ENCODE measurements at regions not wholly inside any gene's neighbourhood (a gene's known extent, or its start where the extent isn't known, plus 50 kb on each side); places are given as distances from the start of the nearest gene placed in this dataset.

- no peak overlapping the region for H3K4me2 ChIP-seq (ENCODE audit: low read length)
- H3K27me3 ChIP-seq (ENCODE audit: insufficient read depth, low read depth, low read length): no peaks in the 10 kb centered on the region
- H3K9me2 ChIP-seq (ENCODE audit: insufficient read depth, low read length): no peaks in the 10 kb centered on the region
- TF ChIP-seq POLR2AphosphoS5 (IDR thresholded peaks at IDR 0.05): no peak
- no peak for TF ChIP-seq EZH2 (IDR thresholded peaks at IDR 0.05; ENCODE audit: borderline replicate concordance, insufficient read depth, low read length, poor library complexity, severe bottlenecking)
- TF ChIP-seq RAD21 (conservative IDR thresholded peaks at IDR 0.05): no peak
- TF ChIP-seq TAF1 (IDR thresholded peaks at IDR 0.05; ENCODE audit: low read depth): no peak
- TF ChIP-seq EP300 (conservative IDR thresholded peaks at IDR 0.05; ENCODE audit: poor library complexity, severe bottlenecking): no peak
- no peak for TF ChIP-seq REST (IDR thresholded peaks at IDR 0.05; ENCODE audit: borderline replicate concordance)
- no peak for TF ChIP-seq CTCF (IDR thresholded peaks at IDR 0.05; ENCODE audit: poor library complexity, severe bottlenecking)
- no peak for TF ChIP-seq MXI1 (conservative IDR thresholded peaks at IDR 0.05; ENCODE audit: poor library complexity, severe bottlenecking)
- TF ChIP-seq SMC3 (conservative IDR thresholded peaks at IDR 0.05; ENCODE audit: poor library complexity): no peak
- H3K9ac ChIP-seq (ENCODE audit: low read length): no peak overlapping the region
- no peaks in the 10 kb centered on the region for H3K79me2 ChIP-seq (replicated peaks; ENCODE audit: insufficient read depth, low read length)
- no peaks in the 10 kb centered on the region for H3F3A ChIP-seq (ENCODE audit: insufficient read depth, low read length, poor library complexity, severe bottlenecking)
- H3K4me3 ChIP-seq (ENCODE audit: low read length): no peak overlapping the region
- no peaks in the 10 kb centered on the region for H4K20me1 ChIP-seq (ENCODE audit: insufficient read depth)
- H3K36me3 ChIP-seq (ENCODE audit: insufficient read depth, low read length): no peaks in the 10 kb centered on the region
- no peaks in the 10 kb centered on the region for H3K9me3 ChIP-seq (ENCODE audit: low read length)
- H2AFZ ChIP-seq (ENCODE audit: low read depth, low read length): no peak overlapping the region
- no peak overlapping the region for H3K27ac ChIP-seq (ENCODE audit: low read length)
These were observed 234.2 kb downstream of the CDH11 start for GRCh38 chr16:64887651-64888050.

- Histone ChIP-seq H3F3A (ENCODE audit: insufficient read depth, low read length, poor library complexity, severe bottlenecking) (no peaks in the 10 kb centered on the region), H3K27me3 (ENCODE audit: insufficient read depth, low read depth, low read length) (no peaks in the 10 kb centered on the region), H3K36me3 (ENCODE audit: insufficient read depth, low read length) (no peaks in the 10 kb centered on the region), H3K4me2 (ENCODE audit: low read length) (no peak overlapping the region), H2AFZ (ENCODE audit: low read depth, low read length) (no peak overlapping the region), H3K27ac (ENCODE audit: low read length) (no peak overlapping the region), H4K20me1 (ENCODE audit: insufficient read depth) (no peaks in the 10 kb centered on the region), H3K79me2 (replicated peaks; ENCODE audit: insufficient read depth, low read length) (no peaks in the 10 kb centered on the region), H3K9ac (ENCODE audit: low read length) (no peak overlapping the region), H3K9me2 (ENCODE audit: insufficient read depth, low read length) (no peaks in the 10 kb centered on the region), H3K4me3 (ENCODE audit: low read length) (no peak overlapping the region), H3K9me3 (ENCODE audit: low read length) (no peaks in the 10 kb centered on the region)
- no peak for TF ChIP-seq EP300 (conservative IDR thresholded peaks at IDR 0.05; ENCODE audit: poor library complexity, severe bottlenecking)
- no peak for TF ChIP-seq SMC3 (conservative IDR thresholded peaks at IDR 0.05; ENCODE audit: poor library complexity)
- no peak for TF ChIP-seq TAF1 (IDR thresholded peaks at IDR 0.05; ENCODE audit: low read depth)
- no peak for TF ChIP-seq RAD21 (conservative IDR thresholded peaks at IDR 0.05)
- no peak for TF ChIP-seq EZH2 (IDR thresholded peaks at IDR 0.05; ENCODE audit: borderline replicate concordance, insufficient read depth, low read length, poor library complexity, severe bottlenecking)
- TF ChIP-seq CTCF (IDR thresholded peaks at IDR 0.05; ENCODE audit: poor library complexity, severe bottlenecking): no peak
- TF ChIP-seq REST (IDR thresholded peaks at IDR 0.05; ENCODE audit: borderline replicate concordance): no peak
- no peak for TF ChIP-seq POLR2AphosphoS5 (IDR thresholded peaks at IDR 0.05)
- no peak for TF ChIP-seq MXI1 (conservative IDR thresholded peaks at IDR 0.05; ENCODE audit: poor library complexity, severe bottlenecking)
These were observed 239.6 kb downstream of the CDH11 start for GRCh38 chr16:64882078-64882784.
